ENCODE measurements at regions not wholly inside any gene's neighbourhood (a gene's known extent, or its start where the extent isn't known, plus 50 kb on each side); places are given as distances from the start of the nearest gene placed in this dataset.

GRCh38 chr5:160959804-160960203 lies 107.8 kb upstream of the ATP10B start:
- ATAC-seq (ENCODE audit: low FRiP score): peak; percentile 74
- DNase-seq (ENCODE audit: low spot score): peak; percentile 64
- TF ChIP-seq CTCF (IDR thresholded peaks at IDR 0.05): no peak

DNA sequence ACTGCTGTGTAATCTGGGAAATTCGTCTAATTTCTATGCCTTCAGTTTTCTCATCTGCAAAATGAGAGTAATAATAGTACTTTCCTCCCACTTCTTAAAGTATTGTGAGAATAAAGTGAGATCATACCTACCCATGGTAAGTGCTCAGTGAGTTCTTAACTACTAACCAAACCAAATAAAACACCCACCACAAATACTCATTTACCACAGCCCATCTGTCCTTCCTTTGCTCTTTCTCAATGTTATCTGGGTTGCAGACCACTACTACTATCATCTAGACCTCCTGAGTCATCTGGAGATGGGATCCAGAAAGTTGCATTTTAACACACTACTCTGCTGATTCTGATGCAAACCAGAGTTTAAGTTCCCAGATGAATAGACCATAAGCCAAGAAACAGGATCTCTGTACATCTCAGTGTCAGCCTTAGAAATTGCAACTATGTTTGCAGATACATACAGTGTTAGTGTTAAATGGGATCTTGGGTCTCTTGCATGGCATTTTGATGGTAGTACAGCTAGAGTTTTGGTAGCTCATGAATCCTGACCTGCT lies 105.4 kb upstream of the ATP10B start:
- no peak for TF ChIP-seq CTCF (IDR thresholded peaks at IDR 0.05)
- ATAC-seq (ENCODE audit: low FRiP score): no peak
- no peak for DNase-seq (ENCODE audit: low spot score)

GRCh38 chr5:160956051-160956450 lies 104.0 kb upstream of the ATP10B start:
- no peak for TF ChIP-seq CTCF (IDR thresholded peaks at IDR 0.05)
- DNase-seq (ENCODE audit: low spot score) (no peak), ATAC-seq (ENCODE audit: low FRiP score) (no peak)

DNA sequence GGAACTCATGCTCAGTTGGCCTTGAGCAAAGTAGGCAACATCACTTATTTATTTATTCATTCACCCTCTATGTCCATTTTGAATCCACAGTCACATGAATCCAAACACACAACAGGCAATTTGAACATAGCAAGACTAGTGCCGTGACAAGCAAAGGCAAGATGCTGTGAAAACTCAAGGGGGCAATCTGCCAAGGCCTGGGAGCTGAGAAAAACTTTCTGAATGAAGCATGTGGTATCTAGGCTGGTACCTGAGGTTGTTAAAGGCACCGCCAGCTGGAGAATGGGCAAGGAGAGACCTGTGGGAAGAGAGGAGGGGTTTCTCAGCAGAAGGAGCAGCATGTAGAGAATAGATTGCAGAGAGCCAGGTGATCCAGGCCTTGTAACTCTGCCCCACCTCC lies 98.3 kb upstream of the ATP10B start:
- no peak for TF ChIP-seq CTCF (IDR thresholded peaks at IDR 0.05)
- DNase-seq (ENCODE audit: low spot score): no peak
- ATAC-seq (ENCODE audit: low FRiP score): no peak

DNA sequence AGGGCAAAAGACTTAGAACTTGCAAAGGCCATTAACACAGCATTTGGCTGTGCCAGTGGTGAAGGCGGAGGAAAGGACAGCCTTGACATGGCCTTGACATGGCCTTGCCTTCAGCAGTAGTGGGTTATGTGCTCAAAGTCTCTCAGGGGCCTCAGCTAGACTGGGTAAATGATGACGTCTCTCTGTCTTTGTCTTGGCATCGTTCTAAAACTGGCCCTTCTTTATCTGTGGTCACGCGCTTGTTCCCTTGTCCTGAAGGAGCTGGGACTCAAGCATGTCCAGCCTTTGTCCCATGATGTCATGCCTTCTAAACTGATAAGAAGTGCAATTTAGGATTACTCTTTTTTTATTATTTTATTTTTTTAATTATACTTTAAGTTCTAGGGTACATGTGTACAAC lies 88.7 kb upstream of the ATP10B start:
- TF ChIP-seq CTCF (IDR thresholded peaks at IDR 0.05): no peak
- ATAC-seq (ENCODE audit: low FRiP score) (no peak), DNase-seq (ENCODE audit: low spot score) (no peak)

GRCh38 chr5:160938532-160938931 lies 86.5 kb upstream of the ATP10B start:
- TF ChIP-seq CTCF (IDR thresholded peaks at IDR 0.05): no peak
- DNase-seq (ENCODE audit: low spot score) (no peak), ATAC-seq (ENCODE audit: low FRiP score) (peak; percentile 66)

GRCh38 chr5:160937570-160937969 lies 85.6 kb upstream of the ATP10B start:
- no peak for ATAC-seq (ENCODE audit: low FRiP score)
- TF ChIP-seq CTCF (IDR thresholded peaks at IDR 0.05): no peak
- DNase-seq (ENCODE audit: low spot score): no peak
